ENCODE measurements at regions not wholly inside any gene's neighbourhood (a gene's known extent, or its start where the extent isn't known, plus 50 kb on each side); places are given as distances from the start of the nearest gene placed in this dataset.

DNA sequence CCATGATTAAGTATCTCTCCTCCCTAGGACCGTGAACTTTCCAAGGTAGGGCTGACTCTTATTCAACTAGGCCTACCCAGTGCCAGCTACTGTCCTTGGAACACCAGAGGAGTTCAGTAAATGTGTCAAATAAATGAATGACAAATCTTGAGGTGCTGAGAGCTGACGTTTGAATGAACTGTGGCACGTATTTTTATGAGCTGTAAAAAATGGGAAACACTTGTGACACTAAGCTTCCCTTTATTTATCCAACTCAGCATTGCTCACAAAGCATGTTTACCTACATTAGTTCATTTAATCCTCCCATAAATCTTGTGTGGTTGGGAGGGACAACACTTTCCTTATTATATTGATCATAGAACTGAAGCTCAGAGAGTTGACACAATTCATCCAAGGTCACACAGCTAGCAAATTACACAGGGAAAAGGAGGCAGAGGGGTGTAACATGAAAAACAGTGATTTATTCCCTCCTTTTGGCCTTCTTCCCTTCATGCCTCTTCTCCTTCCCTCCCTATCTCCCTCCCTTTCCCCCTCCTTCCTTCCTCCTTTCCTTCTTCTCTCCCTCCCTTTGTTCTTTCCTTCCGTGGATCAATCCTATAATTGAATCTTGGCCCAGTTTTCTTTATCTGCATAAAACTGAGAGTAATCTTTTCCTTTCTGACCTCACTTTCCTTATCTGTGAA, 412.6 kb downstream of the DMRT2 start:
- FAIRE-seq = no peak

DNA sequence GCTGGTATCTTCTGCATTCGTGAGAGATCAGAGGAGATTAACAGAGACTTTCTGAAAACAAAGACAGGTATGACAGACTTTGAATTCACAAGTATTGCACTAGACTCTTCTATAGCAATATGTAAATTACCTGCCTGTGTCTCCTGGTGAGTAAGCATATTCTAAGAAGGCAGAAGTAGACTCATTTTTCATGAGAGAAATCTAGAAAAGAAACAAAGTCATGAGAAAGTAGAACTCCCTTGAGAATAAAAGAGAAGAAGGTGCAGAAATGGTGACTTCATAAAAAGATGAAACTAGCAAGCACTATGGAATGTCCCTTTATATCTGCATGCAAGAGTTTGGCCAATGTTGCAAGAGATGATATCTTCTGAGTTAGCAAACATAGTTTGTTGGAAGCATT, 419.8 kb downstream of the DMRT2 start:
- DNase-seq (ENCODE audit: low spot score) = no peak
- FAIRE-seq = no peak

More for the DNA sequence above, 412.6 kb downstream of the DMRT2 start:
- DNase-seq (ENCODE audit: low spot score) = no peak

DNA sequence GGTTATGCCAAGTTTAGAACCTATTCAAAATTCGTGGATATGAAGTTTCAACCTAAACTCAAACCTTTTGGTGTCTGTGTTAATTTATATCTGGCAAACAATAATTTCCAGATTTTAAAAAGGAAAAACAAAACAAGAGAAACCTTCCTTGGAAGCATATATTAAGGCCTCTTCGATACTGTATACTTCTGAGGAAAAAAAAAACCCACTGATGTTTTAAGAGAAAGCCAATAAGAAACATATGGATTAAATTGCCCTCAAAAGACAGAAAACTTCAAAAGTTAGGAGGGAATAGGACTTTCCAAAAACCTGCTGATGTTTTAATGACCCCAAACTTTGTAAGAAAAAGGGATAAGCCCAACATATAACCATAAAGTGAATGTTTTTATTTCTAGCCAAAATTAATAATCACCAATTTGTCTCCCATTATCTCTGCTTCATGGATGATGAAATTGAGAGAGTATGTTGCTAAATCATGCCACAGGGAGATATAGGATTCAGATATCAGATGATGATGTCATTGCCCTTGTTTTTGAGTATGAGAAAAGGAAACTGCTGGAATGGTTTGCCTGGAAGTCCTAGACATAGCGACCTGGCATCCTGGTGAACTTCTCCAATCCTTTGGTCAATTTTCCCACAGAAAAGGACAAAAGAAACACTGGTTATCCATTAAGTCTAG, 423.9 kb downstream of the DMRT2 start:
- DNase-seq (ENCODE audit: low spot score) (no peak), FAIRE-seq (no peak)

DNA sequence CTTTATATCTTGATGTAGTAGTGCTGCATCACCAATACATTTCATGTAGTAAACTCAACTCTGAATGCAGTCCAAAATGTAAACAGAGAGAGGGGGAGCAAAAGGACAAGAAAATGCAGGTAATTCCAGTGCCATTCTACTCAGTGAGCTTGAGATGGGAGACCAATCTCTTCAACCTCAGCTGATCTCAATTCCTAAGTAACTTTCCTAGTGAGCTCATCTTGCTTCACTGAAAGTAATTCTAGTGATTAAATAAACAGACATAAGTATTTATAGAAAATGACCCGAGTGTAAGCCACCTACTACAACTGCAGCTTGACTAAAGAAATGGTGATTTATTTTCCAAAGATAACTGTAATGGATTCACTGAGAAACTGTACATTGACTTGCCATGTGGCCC, 424.5 kb downstream of the DMRT2 start:
- FAIRE-seq (no peak), DNase-seq (ENCODE audit: low spot score) (no peak)

DNA sequence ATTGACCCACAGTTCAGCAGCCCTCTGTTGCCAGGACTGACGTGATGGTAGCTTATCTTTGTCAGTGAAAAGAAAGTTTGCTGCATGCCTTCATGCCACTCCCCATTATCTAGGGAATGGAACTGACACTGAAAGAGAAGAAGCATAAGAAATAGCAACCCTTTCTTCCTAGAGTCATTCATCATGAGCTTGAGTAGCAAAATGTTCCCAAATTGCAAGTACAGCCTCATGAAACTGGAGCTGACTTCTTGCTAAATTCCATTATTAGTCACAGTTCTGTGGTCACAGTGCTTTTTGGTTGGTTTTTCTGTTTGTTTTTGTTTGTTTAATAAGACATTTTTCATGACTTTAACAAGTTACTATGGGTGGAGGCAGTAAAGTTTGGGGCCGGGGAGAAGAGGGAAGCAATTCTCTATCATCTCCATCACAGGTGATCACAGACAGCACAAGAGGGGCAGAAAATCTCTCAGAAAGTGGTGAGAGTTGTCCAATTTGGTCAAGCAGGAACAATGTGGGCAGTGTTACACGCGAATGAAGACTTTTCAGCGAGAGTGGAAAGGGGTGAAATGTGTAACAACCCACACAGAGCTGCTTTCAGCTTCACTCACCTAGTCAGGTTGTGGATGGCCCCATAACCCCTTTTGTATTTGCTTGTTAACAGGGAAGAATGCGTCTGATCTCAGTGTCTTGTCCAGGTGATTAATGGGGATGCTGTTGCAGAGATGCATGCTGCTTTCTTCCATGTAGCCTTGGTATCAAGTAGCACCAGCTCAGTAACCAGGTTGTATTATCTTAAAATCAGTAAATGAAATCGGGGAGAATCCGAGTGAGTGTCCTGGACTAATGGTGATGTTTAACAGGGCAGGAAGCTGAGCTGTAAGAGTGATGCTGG, 440.4 kb downstream of the DMRT2 start:
- no peak for DNase-seq (ENCODE audit: low spot score)

DNA sequence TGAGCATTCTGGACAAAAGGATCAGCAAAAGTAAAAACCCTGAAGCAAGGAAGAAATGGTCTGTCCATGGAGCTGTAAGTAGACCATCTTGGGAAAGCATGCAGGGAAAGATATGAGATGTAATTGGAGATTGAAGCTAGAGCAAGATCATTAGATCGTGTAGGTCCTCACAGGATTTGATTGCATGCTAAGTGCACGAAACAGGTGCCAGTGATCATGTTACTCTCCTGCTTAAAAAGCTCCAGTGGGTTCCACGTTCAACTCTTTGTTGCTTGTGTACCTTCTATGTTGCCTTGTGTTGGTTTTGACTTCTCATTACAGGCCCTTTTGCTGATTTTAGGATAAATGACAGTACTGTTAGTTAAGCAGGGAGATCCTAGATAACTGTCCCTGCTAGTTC, 442.0 kb downstream of the DMRT2 start:
- DNase-seq (ENCODE audit: low spot score) = no peak
- no peak for FAIRE-seq

More for the DNA sequence above, 440.4 kb downstream of the DMRT2 start:
- no peak for FAIRE-seq

DNA sequence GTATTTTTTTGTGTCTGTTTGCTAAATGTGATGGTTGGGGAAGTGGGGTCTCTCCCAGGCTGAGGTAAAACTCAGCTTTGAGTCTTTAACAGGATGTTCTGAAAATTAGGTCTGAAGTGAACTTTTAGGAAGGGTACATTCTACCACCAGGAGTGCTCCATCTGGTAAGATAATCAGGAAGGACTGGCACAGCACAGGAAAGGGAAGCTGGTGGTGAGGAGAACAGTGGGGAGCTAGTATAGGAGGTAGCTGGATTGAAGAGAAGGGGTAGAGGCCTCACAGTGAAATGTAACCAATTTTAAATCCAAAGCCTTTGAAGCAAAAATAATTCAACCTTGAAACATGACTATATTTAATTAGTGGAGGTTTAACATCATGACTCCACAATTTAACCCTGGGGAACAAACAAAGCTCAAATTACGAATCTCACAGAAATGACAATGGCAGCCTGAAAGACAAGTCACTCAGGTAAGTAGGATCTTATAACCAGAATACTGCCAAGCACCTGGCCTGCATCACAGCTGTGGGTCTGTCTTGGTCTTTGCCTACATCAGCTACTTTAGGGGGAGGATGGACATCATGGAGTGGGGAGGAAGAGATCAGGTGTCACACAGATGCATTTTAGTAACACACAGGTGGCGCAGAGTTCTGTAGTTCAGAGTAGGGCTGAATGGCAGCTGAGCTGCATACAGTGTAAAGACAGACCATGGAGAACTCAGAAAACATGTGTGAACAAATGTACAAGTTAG, 445.3 kb downstream of the DMRT2 start:
- DNase-seq (ENCODE audit: low spot score) (no peak), FAIRE-seq (no peak)

DNA sequence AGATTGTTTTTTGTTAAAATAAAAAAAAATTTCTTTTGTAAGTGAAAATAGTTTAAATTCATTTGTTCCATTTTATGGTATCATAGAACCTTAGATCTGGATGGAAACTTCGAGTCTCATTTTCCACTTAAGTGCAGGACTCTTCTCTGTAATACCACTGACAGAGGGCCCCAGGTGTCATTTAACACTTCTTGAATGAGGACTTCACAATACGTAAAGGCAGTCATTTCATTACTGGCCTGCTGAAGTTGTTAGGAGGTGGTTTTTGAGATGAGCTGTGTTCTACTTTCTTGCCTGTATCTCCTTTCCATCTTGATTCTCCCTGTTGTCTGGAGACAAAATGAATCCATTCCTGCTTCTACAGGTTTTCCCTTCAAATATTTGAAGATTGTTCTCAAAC, 455.3 kb downstream of the DMRT2 start:
- DNase-seq (ENCODE audit: low spot score) = no peak
- FAIRE-seq = no peak

DNA sequence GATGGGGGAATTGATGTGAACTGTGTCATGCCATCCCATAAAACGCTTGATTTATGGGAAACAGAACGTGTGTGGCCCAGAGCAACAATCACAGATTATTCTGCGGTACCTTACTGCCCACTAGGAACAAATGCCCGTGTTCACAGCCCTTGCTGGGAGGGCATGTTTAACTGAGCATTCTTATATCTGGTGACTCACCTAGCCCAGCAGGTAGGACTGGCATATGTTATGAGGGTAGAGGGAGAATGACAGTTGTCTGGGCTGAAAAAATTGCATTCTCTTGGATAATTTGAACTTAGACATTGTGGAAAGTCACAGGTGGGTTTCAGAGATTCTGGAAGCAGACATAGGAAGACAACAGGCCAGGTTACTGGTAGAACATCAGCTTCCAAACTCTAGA, 460.6 kb downstream of the DMRT2 start:
- FAIRE-seq (no peak), DNase-seq (ENCODE audit: low spot score) (no peak)

DNA sequence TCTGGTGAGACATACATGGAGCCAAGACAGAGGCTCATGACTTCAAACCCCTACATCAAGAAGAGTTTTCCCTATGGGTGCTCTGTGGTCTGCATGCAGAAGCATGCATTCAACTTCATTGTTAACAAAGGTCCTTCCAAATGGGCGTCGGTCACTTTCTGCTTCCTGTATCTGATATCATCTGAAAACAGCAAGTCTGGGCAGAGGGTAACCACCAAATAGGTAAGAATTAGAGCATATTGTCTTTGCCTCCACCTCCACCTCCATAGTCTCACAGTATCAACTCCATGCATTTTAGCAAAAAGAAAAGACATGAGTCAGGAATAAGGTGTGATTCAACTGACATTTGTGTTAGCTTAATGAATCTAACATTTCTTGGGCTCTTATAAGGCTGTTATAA, 462.9 kb downstream of the DMRT2 start:
- no peak for DNase-seq (ENCODE audit: low spot score)
- no peak for FAIRE-seq

DNA sequence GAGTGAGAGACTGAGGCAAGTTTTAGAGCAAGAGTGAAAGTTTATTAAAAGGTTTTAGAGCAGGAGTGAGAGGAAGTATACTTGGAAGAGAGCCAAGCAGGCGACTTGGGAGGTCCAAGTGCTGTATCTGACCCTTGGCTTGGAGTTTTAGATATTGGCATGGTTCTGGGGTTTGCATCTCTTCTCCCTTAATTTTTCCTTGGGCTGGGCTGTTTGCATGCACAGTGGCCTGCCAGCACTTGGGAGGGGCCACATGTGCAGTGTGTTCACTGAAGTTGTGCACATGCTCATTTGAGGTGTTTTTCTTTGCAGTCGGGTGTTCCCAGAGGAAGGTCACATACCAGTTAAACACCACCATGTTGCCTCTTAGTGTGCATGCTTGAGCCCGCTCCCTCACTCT, 464.1 kb downstream of the DMRT2 start:
- DNase-seq (ENCODE audit: low spot score) (no peak), FAIRE-seq (no peak)

DNA sequence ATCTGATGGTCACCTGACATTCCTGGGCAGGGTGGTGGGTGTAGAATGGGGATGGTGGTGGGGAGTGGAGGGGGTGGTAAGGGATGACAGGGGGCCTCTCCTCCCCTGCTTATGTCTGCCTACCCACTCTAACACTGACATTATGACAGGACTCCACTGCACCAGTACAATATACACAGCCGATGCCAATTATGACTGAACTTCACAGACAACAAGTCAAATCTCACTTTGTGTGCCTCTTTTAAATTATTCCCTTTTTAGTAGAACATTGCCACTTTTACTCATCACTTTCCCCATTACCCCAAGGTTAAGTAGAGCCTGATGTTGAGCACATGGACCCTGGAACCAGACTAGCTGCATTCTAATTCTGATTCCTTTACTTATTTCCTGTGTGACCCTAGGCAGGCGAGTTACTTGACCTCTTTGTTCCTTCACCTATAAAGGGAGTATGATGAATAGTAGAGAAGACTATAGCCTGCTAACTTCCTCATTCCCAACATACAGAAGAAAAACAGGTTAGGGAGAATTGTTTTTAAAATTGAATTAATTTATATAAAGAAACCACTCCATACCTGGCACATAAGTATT, 464.7 kb downstream of the DMRT2 start:
- no peak for FAIRE-seq
- no peak for DNase-seq (ENCODE audit: low spot score)

DNA sequence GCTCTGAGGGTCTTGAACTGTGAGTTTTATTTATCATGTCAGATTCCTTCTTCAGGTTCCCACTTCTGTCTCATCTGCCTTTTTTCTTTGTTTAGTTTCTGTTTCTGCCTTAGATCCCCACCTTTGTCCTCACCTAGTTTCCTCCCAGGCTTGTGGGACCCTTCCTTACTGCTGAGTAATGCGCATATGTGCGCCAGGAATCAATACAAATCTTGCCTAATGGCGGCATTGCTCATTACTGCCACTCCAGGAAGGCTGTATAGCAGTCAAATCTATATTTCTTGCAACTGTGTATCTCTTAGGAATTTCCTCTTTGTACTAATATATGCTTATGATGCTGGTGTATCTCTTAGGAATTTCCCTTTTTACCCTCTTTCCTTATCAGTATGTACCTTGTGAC, 465.4 kb downstream of the DMRT2 start:
- DNase-seq (ENCODE audit: low spot score) (no peak), FAIRE-seq (no peak)

DNA sequence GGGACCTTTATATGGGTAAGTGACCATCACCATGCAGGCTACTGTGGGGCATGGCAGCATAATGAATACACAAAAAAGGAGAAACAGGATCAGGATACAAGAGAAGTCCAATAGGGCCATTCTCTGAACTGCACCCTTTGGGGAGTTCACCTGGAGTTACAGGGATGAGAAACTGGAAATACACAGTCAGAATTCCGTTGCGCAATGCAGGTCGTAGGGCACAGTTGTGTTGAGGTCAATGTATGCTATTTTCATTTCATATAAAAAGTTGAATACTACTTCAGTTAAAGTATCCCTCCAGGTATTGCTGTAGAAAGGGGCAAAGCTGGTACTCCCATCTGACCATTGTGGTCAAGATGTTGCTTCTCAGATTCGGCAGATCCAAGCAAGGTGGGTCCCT, 471.4 kb downstream of the DMRT2 start:
- DNase-seq (ENCODE audit: low spot score) (no peak), FAIRE-seq (no peak)

DNA sequence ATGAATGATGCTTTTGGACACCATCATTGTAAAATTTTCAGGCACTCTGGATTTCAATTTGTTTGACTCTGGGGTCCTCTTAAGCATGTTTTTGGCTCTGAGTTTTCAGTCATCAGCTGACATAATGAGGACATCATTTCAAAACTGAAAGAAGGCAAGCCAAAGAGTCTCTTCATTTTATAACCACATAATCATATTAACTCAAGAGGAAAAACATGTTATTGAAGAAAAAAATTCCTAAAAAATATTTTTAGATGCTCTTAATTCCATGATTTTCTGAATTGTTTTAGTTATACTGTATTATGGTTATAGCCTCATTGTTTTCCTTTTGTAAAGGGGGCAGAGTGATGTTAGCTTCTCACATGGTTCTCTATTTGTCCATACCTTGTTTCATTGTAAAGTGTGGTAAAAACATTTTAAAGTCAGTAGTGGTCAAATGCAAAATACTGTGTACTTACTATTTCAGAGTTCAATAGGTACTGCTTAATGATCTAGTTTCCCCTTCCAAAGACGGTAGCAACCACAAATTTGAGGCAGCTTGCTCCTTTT, 472.1 kb downstream of the DMRT2 start:
- no peak for DNase-seq (ENCODE audit: low spot score)
- no peak for FAIRE-seq

DNA sequence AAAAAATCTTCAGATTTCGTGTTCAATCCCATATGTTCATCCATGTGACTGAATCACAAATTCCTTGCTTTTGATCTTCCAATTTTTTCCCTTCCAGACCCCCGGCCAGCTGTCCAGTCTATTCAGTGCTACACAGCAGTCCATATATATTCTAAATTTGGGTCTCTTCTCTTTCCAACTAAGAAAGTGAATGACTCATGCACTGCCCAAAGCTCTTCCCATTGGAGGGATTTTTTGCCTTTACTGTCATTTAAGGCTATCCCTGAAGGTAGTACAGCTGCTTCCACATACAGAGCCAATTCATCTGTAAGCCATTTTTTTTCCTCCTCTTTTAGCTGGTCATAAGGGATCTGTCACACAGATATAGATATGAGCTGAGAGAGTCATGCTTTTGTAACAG, 478.3 kb downstream of the DMRT2 start:
- DNase-seq (ENCODE audit: low spot score) (no peak), FAIRE-seq (no peak)

DNA sequence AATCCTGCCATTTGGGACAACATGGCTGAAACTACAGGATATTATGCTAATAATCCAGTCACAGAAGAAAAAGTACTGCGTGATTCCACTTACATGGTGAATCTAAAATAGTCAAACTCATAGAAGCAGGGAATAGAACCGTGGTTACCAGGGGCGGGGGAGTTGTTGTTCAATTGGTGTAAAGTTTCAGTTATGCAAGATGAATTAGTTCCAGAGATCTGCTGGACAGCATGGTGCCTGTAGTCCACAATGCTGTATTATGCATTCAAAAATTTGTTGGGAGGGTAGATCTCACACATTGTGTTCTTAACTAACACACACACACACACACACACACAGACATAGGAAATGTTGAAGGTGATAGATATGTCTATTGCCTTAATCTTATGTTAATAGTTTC, 480.5 kb downstream of the DMRT2 start:
- DNase-seq (ENCODE audit: low spot score) = no peak
- FAIRE-seq = no peak

DNA sequence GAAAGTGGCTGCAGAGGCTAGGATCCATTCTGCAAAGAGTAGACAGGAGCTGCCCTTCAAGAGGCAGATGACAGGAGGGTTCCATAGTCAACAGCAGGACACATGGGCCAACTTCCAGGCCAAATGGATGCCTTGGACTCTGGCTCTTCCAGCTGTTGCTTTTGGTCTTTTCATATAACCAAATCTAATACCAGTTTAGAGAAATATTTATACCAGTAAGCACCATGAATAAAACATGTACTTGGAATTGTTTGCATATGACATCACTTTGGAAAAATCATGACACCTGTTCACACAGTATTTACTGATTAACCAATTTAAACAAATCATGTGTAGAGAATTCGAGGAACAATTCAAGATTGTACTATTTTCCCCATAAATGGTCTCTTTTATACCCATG, 481.3 kb downstream of the DMRT2 start:
- DNase-seq (ENCODE audit: low spot score) = no peak

DNA sequence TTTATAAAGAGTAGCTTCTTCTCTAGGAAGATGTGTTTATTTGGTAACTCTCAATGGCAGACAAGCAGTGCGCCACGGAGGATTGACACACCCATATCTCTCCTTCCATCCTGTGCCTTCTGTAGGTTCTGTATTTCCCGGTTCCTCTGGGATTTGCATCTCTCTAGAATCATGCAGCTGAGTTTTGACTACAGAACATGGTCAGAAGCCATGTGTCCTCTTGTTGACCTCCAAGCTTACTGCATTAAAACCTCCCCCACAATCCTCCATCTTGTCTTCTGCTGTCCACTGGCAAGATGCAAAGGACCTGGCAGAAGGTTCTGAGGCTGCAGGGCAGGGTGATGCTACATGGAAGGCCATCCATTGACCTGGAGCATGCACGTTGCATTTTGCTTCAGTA, 482.0 kb downstream of the DMRT2 start:
- DNase-seq (ENCODE audit: low spot score) = no peak
- FAIRE-seq = no peak

More for the DNA sequence above, 481.3 kb downstream of the DMRT2 start:
- no peak for FAIRE-seq

DNA sequence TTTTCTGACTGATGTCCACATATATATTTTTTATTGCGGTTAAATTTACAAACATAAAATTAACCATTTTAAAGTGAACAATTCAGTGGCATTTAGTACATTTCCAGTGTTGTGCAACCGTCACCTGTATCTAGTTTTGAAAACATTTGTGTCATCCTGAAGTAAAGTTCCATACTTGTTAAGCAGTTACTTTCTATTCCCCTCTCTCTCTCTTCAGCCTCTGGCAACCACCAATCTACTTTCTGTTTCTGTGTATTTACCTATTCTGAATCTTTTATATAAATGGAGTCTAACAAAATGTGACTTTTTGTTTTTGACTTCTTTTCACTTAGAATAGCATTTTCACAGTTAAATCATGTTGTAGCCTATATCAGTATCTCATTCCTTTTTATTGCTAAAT, 480.1 kb upstream of the SMARCA2 start:
- DNase-seq (ENCODE audit: low spot score) (no peak), FAIRE-seq (no peak)

DNA sequence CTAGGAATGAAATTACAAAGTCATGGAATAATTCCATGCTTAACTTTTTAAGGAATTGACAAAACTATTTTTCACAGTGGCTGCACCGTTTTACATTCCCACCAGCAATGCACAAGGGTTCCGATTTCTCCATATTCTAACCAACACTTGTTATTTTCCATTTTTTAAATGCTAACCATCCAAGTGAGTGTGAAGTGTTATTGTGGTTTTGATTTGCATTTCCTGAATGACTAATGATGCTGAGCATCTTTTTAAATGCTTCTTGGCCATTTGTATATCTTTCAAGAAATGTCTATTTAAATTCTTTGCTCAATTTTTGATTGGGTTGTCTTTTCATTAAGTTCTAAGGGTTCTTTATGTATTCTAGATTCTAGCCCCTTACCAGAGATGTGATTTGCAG, 479.5 kb upstream of the SMARCA2 start:
- FAIRE-seq = no peak

More for the DNA sequence above, 479.5 kb upstream of the SMARCA2 start:
- no peak for DNase-seq (ENCODE audit: low spot score)

All from RCC 7860 (cell line).